DOHH2 (cell line): ENCODE measurements at regions not wholly inside any gene's neighbourhood (a gene's known extent, or its start where the extent isn't known, plus 50 kb on each side); places are given as distances from the start of the nearest gene placed in this dataset.

Source experiments
- H3F3A ChIP-seq: fragments of 200-600 bp; sonication (generic), shearing (Covaris generic); 2 replicates; pipeline ENCODE4 v1.6.0; 2016; ENCODE audit warnings: antibody characterized with exemption, mild to moderate bottlenecking; ENCODE audit not compliant: control insufficient read depth, insufficient read depth
- H3K27ac ChIP-seq: fragments of 200-600 bp; sonication (generic); 2 replicates; pipeline ENCODE4 v1.5.1; 2014; ENCODE audit warnings: low read depth, mild to moderate bottlenecking, low read length, moderate library complexity
- H3K27me3 ChIP-seq: fragments of 200-600 bp; sonication (generic); 2 replicates; pipeline ENCODE4 v1.6.1; 2014; ENCODE audit warnings: mild to moderate bottlenecking, low read length, mixed read lengths; ENCODE audit not compliant: control insufficient read depth
- H3K36me3 ChIP-seq: fragments of 200-600 bp; sonication (generic); 2 replicates; pipeline ENCODE4 v1.6.1; 2014; ENCODE audit warnings: mild to moderate bottlenecking, low read length, moderate library complexity, mixed read lengths; ENCODE audit not compliant: control insufficient read depth
- H3K4me1 ChIP-seq: fragments of 200-600 bp; sonication (generic); 2 replicates; pipeline ENCODE4 v1.6.1; 2014; ENCODE audit warnings: mild to moderate bottlenecking, low read length, mixed read lengths; ENCODE audit not compliant: control insufficient read depth
- H3K4me2 ChIP-seq: fragments of 200-600 bp; sonication (generic); 2 replicates; pipeline ENCODE4 v1.6.0; 2014; ENCODE audit warnings: mild to moderate bottlenecking, low read length, moderate library complexity
- H3K4me3 ChIP-seq: fragments of 200-600 bp; sonication (generic); 2 replicates; pipeline ENCODE4 v1.5.1; 2014; ENCODE audit warnings: mild to moderate bottlenecking, low read length, mixed read lengths
- H3K79me2 ChIP-seq: fragments of 200-600 bp; sonication (generic); 2 replicates; pipeline ENCODE4 v1.6.1; 2014; ENCODE audit warnings: mild to moderate bottlenecking, low read length, mixed read lengths; ENCODE audit not compliant: control insufficient read depth
- H3K9me2 ChIP-seq: fragments of 200-600 bp; sonication (generic); replicated peaks from 2 replicates; pipeline ENCODE4 v1.6.1; 2014; ENCODE audit warnings: mild to moderate bottlenecking, low read length, mixed read lengths; ENCODE audit not compliant: control insufficient read depth
- H3K9me3 ChIP-seq: fragments of 200-600 bp; sonication (generic); 2 replicates; pipeline ENCODE4 v1.6.1; 2014; ENCODE audit warnings: antibody characterized with exemption, low read length, mixed read lengths; ENCODE audit not compliant: control insufficient read depth, insufficient read depth
- H4K20me1 ChIP-seq: fragments of 200-600 bp; sonication (generic); 2 replicates; pipeline ENCODE4 v1.6.0; 2014; ENCODE audit warnings: low read depth, mild to moderate bottlenecking, antibody characterized with exemption, low read length, moderate library complexity; ENCODE audit not compliant: control insufficient read depth, insufficient read depth
- CTCF ChIP-seq: fragments of 200-600 bp; sonication (generic); IDR thresholded peaks from one replicate; pipeline ENCODE4 v1.5.1; 2014; ENCODE audit warnings: antibody characterized with exemption, mild to moderate bottlenecking, low read depth, low read length; ENCODE audit not compliant: poor library complexity, severe bottlenecking
- EZH2phosphoT487 ChIP-seq: fragments of 200-600 bp; sonication (generic); IDR thresholded peaks from 2 replicates; pipeline ENCODE4 v1.6.1; 2017; ENCODE audit warnings: borderline replicate concordance, mild to moderate bottlenecking, antibody characterized with exemption, low read length, moderate library complexity, mixed read lengths

GRCh38 chr5:93891491-93892480 is 150.4 kb upstream of the POU5F2 start:
- Histone ChIP-seq H3K4me1 (no peaks in the 10 kb centered on the region), H3K27ac (no peak overlapping the region), H3K9me3 (no peaks in the 10 kb centered on the region), H3K36me3 (no peaks in the 10 kb centered on the region), H3K27me3 (no peaks in the 10 kb centered on the region), H4K20me1 (no peaks in the 10 kb centered on the region), H3K9me2 (no peaks in the 10 kb centered on the region), H3K4me2 (no peak overlapping the region), H3K4me3 (no peak overlapping the region), H3F3A (no peaks in the 10 kb centered on the region), H3K79me2 (no peaks in the 10 kb centered on the region)
- no peak for TF ChIP-seq EZH2phosphoT487
- TF ChIP-seq CTCF = no peak

- H3K9me3 ChIP-seq = no peaks in the 10 kb centered on the region
- H3K36me3 ChIP-seq = no peaks in the 10 kb centered on the region
- H3K9me2 ChIP-seq = no peaks in the 10 kb centered on the region
- no peak overlapping the region for H3K27ac ChIP-seq
- no peaks in the 10 kb centered on the region for H3K79me2 ChIP-seq
- H4K20me1 ChIP-seq = no peaks in the 10 kb centered on the region
- H3K4me3 ChIP-seq = no peak overlapping the region
- H3K27me3 ChIP-seq = no peaks in the 10 kb centered on the region
- no peaks in the 10 kb centered on the region for H3F3A ChIP-seq
- no peak overlapping the region for H3K4me2 ChIP-seq
- no peaks in the 10 kb centered on the region for H3K4me1 ChIP-seq
- TF ChIP-seq CTCF (no peak), EZH2phosphoT487 (no peak)
Observed at GRCh38 chr5:93890657-93891056, 149.3 kb upstream of the POU5F2 start.

GRCh38 chr5:93887678-93888077 is 146.3 kb upstream of the POU5F2 start:
- Histone ChIP-seq H3K9me3 (no peaks in the 10 kb centered on the region), H3K4me2 (no peak overlapping the region), H3K36me3 (no peaks in the 10 kb centered on the region), H3K79me2 (no peaks in the 10 kb centered on the region), H4K20me1 (no peaks in the 10 kb centered on the region), H3F3A (no peaks in the 10 kb centered on the region), H3K4me1 (peaks cover 14% of the 10 kb centered on the region), H3K27me3 (no peaks in the 10 kb centered on the region), H3K27ac (no peak overlapping the region), H3K9me2 (no peaks in the 10 kb centered on the region), H3K4me3 (no peak overlapping the region)
- TF ChIP-seq EZH2phosphoT487 = no peak
- no peak for TF ChIP-seq CTCF
